ENCODE measurements at regions not wholly inside any gene's neighbourhood (a gene's known extent, or its start where the extent isn't known, plus 50 kb on each side); places are given as distances from the start of the nearest gene placed in this dataset.

DNA sequence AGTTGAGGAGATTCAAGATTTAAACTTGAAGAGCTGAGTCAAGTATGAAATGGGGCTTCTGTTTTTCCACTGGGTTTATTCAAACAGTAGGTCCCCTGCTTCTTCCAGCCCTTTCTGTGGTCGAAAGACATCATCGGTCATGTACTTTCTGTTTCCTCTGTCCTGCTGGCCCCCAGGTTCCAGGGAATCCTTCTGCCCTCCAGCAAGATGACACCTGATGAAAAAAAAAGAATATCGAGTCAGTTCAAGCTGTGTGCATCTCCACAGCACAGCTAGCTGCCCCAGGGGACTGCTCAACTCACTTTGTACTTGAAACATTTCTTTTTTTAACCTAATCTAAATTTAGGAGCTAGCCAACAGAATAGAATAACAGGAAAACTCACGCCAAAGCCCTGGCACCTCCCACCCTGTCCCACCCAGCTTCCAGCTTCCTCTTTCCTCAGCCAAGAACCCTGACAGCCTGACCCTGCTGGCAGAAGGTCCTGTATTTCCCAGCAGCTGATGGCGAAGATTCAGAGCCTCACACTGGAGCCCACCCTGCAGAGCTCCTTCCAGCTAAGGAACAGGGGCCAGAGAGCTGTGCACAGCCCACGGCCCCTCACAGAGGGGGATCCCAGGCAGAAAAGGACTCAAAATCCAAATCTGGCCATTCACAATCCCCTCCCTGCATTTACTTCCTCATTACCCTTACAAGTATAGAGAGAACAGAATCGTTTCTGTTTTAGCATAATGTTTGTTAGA, 176.5 kb downstream of the PSMG1 start:
- H3K4me3 ChIP-seq (ENCODE audit: low read length): no peak overlapping the region
- no peak for TF ChIP-seq CTCF (IDR thresholded peaks at IDR 0.05)
- Mint-ChIP-seq H3K4me3 (no peak overlapping the region), H3K9me3 (no peaks in the 10 kb centered on the region), H3K36me3 (ENCODE audit: low read depth) (no peaks in the 10 kb centered on the region), H3K4me1 (ENCODE audit: low read depth) (peaks cover 21% of the 10 kb centered on the region), H3K27me3 (no peaks in the 10 kb centered on the region), H3K27ac (no peak overlapping the region)
- no peak overlapping the region for H3K27ac ChIP-seq (ENCODE audit: low read depth in 1 of 2, low read length in 2 of 2)
- ATAC-seq (ENCODE audit: poor library complexity) (no peak), DNase-seq (no peak)
- H3K27me3 ChIP-seq (ENCODE audit: control insufficient read depth in 1 of 2, insufficient read depth in 2 of 2, low read length in 2 of 2): peaks cover 0 to 2% of the 10 kb centered on the region in 2 experiments
- no peaks in the 10 kb centered on the region for H3K36me3 ChIP-seq (ENCODE audit: insufficient read depth, low read length)
- CTCF ChIA-PET: no interaction called here
- intact Hi-C loops (cut with DNase I, micrococcal nuclease): no loop called here
- peaks cover 10% of the 10 kb centered on the region for H3K4me1 ChIP-seq (ENCODE audit: insufficient read depth, low read length)
- no peaks in the 10 kb centered on the region for H3K9me3 ChIP-seq (ENCODE audit: control insufficient read depth in 1 of 2, insufficient read depth in 1 of 2, low read length in 2 of 2)
- POLR2A ChIA-PET: no interaction called here

DNA sequence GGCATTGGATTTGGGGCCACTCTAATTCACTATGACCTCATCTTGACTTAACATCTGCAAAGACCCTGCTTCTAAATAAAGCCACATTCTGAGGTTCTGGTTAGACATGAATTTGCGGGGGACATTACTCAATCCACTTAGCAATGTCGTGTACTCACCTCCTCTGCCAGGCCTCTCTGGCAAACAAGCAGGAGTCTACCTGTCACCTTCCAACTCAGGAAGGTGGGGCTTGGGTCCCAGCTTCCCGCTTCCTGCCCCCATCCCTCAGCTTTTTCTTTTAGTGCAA, 177.8 kb downstream of the PSMG1 start:
- H3K27ac Mint-ChIP-seq: no peak overlapping the region
- Histone ChIP-seq H3K9me3 (ENCODE audit: control insufficient read depth in 1 of 2, insufficient read depth in 1 of 2, low read length in 2 of 2) (no peaks in the 10 kb centered on the region), H3K27me3 (ENCODE audit: control insufficient read depth in 1 of 2, insufficient read depth in 2 of 2, low read length in 2 of 2) (peaks cover 0 to under 1% of the 10 kb centered on the region in 2 experiments), H3K4me1 (ENCODE audit: insufficient read depth, low read length) (peaks cover 10% of the 10 kb centered on the region), H3K4me3 (ENCODE audit: low read length) (no peak overlapping the region), H3K27ac (ENCODE audit: low read depth in 1 of 2, low read length in 2 of 2) (no peak overlapping the region), H3K36me3 (ENCODE audit: insufficient read depth, low read length) (no peaks in the 10 kb centered on the region)
- DNase-seq (no peak), ATAC-seq (ENCODE audit: poor library complexity) (no peak)
- no peaks in the 10 kb centered on the region for H3K36me3 Mint-ChIP-seq (ENCODE audit: low read depth)
- H3K4me3 Mint-ChIP-seq: no peak overlapping the region
- no peak for TF ChIP-seq CTCF (IDR thresholded peaks at IDR 0.05)
- H3K9me3 Mint-ChIP-seq: no peaks in the 10 kb centered on the region
- no peaks in the 10 kb centered on the region for H3K27me3 Mint-ChIP-seq
- POLR2A ChIA-PET: no interaction called here
- intact Hi-C loops (cut with DNase I, micrococcal nuclease): no loop called here
- CTCF ChIA-PET: no interaction called here
- peaks cover 21% of the 10 kb centered on the region for H3K4me1 Mint-ChIP-seq (ENCODE audit: low read depth)

DNA sequence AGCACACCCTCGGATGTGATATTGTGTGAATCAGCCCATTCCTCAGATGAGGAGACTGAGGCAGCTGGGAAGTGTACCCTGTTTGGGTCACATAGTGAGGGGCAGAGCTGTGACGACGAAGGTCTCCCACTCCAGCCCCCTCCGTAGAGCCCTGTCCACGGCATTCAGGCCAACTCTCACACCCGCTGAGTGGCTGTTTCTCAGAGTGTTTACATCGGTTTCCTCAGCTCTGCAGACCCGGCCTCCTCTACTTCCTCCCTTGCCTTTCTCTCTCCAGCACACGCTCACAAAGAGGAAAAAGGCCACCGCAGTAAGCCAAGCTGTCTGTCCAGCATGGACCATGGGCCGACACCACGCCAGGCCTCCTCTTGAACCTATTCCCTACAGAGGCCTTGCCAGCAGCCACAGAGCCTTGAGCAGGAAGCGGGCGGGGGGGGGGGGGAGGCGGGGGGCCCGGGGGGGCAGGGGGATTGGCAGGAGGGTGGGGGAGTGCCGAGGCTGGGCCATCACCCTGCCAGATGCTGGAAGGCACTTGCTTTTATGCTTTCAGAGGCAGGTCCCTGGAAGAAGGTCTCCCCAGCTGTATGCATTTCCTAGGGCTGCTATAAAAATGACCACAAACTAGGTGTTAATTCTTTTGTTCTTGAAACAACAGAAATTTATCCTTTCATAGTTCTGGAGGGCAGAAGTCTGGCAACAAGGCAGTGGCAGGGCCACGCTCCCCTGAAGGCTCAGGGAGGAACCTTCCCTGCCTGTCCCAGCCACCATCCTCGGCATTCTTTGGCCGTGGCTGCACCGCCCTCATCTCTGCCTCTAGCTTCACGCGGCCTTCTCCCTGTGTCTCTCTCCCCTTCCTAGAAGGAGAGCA, 178.4 kb downstream of the PSMG1 start:
- ChIA-PET CTCF (no interaction called here), POLR2A (no interaction called here)
- Mint-ChIP-seq H3K36me3 (ENCODE audit: low read depth) (no peaks in the 10 kb centered on the region), H3K9me3 (no peaks in the 10 kb centered on the region), H3K27me3 (no peaks in the 10 kb centered on the region), H3K27ac (peak overlapping the region; percentile 36), H3K4me1 (ENCODE audit: low read depth) (peaks cover 21% of the 10 kb centered on the region), H3K4me3 (peak overlapping the region; percentile 48)
- no peak overlapping the region for H3K27ac ChIP-seq (ENCODE audit: low read depth in 1 of 2, low read length in 2 of 2)
- intact Hi-C loops (cut with DNase I, micrococcal nuclease): no loop called here
- no peaks in the 10 kb centered on the region for H3K27me3 ChIP-seq (ENCODE audit: control insufficient read depth in 1 of 2, insufficient read depth in 2 of 2, low read length in 2 of 2)
- no peaks in the 10 kb centered on the region for H3K9me3 ChIP-seq (ENCODE audit: control insufficient read depth in 1 of 2, insufficient read depth in 1 of 2, low read length in 2 of 2)
- no peak overlapping the region for H3K4me3 ChIP-seq (ENCODE audit: low read length)
- DNase-seq: peak in 6 of 14 experiments; percentile 4 to 33 (median 8)
- no peak for TF ChIP-seq CTCF (IDR thresholded peaks at IDR 0.05)
- peak; percentile 46 for ATAC-seq (ENCODE audit: poor library complexity)
- H3K4me1 ChIP-seq (ENCODE audit: insufficient read depth, low read length): peaks cover 10% of the 10 kb centered on the region
- H3K36me3 ChIP-seq (ENCODE audit: insufficient read depth, low read length): no peaks in the 10 kb centered on the region

Measured in CD4-positive, alpha-beta T cell (primary cell).